ENCODE measurements at regions not wholly inside any gene's neighbourhood (a gene's known extent, or its start where the extent isn't known, plus 50 kb on each side); places are given as distances from the start of the nearest gene placed in this dataset.
A peak's percentile ranks its signal among the peaks of the same experiment; 100 is the strongest.

DNA sequence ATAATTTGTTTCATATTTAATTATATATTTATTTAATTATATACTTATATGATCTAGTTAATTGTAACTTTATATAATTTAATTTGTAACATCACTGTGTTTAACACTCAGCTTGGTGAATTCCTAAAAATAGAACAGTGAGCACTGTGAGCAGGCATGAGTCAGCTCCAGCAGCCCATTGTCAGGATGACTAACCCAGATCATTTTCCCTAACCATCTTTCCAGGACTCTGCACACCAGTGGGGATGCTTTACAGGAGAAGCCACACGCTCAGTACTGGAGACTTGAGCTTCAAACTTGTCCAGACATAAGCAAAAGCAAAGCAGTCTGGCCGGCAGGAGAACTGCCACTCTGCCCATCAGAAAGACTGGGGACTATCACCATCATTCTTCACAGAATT, 446.2 kb upstream of the TRPC7 start (continued):
- TF ChIP-seq IKZF3 (tag by site-specific recombination; IDR thresholded peaks at IDR 0.05) (no peak), ZNF677 (tag by site-specific recombination; IDR thresholded peaks at IDR 0.05) (no peak), TCF7L2 (IDR thresholded peaks at IDR 0.05; ENCODE audit: borderline replicate concordance, low read depth, low read length) (no peak), ZNF341 (tag by site-specific recombination; IDR thresholded peaks at IDR 0.05; ENCODE audit: low read depth) (no peak), ZNF623 (tag by site-specific recombination; IDR thresholded peaks at IDR 0.05) (no peak), ZNF394 (tag by site-specific recombination; IDR thresholded peaks at IDR 0.05; ENCODE audit: borderline replicate concordance) (no peak; the same call in none of the 2 replicates), ZNF600 (tag by site-specific recombination; IDR thresholded peaks at IDR 0.05) (peak; percentile 82), ZNF670 (tag by site-specific recombination; IDR thresholded peaks at IDR 0.05; ENCODE audit: low read depth) (no peak), ZNF433 (tag by site-specific recombination; IDR thresholded peaks at IDR 0.05; ENCODE audit: low read depth) (no peak), ZEB2 (tag by site-specific recombination; IDR thresholded peaks at IDR 0.05) (no peak), ZNF549 (tag by site-specific recombination; IDR thresholded peaks at IDR 0.05) (no peak), ZNF416 (tag by site-specific recombination; IDR thresholded peaks at IDR 0.05) (no peak), ZNF776 (tag by site-specific recombination; IDR thresholded peaks at IDR 0.05; ENCODE audit: borderline replicate concordance) (no peak), ZFP41 (tag by site-specific recombination; IDR thresholded peaks at IDR 0.05; ENCODE audit: borderline replicate concordance) (no peak), ZNF514 (tag by site-specific recombination; IDR thresholded peaks at IDR 0.05) (no peak), ZNF571 (tag by site-specific recombination; IDR thresholded peaks at IDR 0.05) (no peak), EGR2 (tag by site-specific recombination; IDR thresholded peaks at IDR 0.05; ENCODE audit: low read depth) (no peak), ZNF239 (tag by site-specific recombination; IDR thresholded peaks at IDR 0.05) (no peak), ZNF184 (tag by site-specific recombination; IDR thresholded peaks at IDR 0.05) (peak; percentile 74; the same call in 1 of the 2 replicates), ZNF785 (tag by site-specific recombination; IDR thresholded peaks at IDR 0.05) (no peak), ZNF561 (tag by site-specific recombination; IDR thresholded peaks at IDR 0.05; ENCODE audit: borderline replicate concordance) (no peak), ZSCAN23 (tag by site-specific recombination; IDR thresholded peaks at IDR 0.05) (no peak), SP7 (tag by site-specific recombination; IDR thresholded peaks at IDR 0.05) (0 out of 2 replicates have a peak, but pooled peaks have one; percentile 17), GLI2 (tag by site-specific recombination; IDR thresholded peaks at IDR 0.05; ENCODE audit: borderline replicate concordance, low read depth) (no peak), ZNF157 (tag by site-specific recombination; IDR thresholded peaks at IDR 0.05) (no peak), ZNF175 (tag by site-specific recombination; IDR thresholded peaks at IDR 0.05) (no peak), KLF1 (tag by site-specific recombination; IDR thresholded peaks at IDR 0.05) (no peak), ZNF777 (tag by site-specific recombination; IDR thresholded peaks at IDR 0.05; ENCODE audit: borderline replicate concordance) (no peak), ZNF530 (tag by site-specific recombination; IDR thresholded peaks at IDR 0.05; ENCODE audit: low read depth) (no peak), MZF1 (tag by site-specific recombination; IDR thresholded peaks at IDR 0.05; ENCODE audit: borderline replicate concordance) (peak; percentile 79; the same call in 1 of the 2 replicates), ZIC2 (tag by site-specific recombination; IDR thresholded peaks at IDR 0.05) (no peak)
- TF ChIP-seq, protein P1, sequence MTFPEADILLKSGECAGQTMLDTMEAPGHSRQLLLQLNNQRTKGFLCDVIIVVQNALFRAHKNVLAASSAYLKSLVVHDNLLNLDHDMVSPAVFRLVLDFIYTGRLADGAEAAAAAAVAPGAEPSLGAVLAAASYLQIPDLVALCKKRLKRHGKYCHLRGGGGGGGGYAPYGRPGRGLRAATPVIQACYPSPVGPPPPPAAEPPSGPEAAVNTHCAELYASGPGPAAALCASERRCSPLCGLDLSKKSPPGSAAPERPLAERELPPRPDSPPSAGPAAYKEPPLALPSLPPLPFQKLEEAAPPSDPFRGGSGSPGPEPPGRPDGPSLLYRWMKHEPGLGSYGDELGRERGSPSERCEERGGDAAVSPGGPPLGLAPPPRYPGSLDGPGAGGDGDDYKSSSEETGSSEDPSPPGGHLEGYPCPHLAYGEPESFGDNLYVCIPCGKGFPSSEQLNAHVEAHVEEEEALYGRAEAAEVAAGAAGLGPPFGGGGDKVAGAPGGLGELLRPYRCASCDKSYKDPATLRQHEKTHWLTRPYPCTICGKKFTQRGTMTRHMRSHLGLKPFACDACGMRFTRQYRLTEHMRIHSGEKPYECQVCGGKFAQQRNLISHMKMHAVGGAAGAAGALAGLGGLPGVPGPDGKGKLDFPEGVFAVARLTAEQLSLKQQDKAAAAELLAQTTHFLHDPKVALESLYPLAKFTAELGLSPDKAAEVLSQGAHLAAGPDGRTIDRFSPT (tag by site-specific recombination; IDR thresholded peaks at IDR 0.05), result no peak
- TF ChIP-seq, protein P2, sequence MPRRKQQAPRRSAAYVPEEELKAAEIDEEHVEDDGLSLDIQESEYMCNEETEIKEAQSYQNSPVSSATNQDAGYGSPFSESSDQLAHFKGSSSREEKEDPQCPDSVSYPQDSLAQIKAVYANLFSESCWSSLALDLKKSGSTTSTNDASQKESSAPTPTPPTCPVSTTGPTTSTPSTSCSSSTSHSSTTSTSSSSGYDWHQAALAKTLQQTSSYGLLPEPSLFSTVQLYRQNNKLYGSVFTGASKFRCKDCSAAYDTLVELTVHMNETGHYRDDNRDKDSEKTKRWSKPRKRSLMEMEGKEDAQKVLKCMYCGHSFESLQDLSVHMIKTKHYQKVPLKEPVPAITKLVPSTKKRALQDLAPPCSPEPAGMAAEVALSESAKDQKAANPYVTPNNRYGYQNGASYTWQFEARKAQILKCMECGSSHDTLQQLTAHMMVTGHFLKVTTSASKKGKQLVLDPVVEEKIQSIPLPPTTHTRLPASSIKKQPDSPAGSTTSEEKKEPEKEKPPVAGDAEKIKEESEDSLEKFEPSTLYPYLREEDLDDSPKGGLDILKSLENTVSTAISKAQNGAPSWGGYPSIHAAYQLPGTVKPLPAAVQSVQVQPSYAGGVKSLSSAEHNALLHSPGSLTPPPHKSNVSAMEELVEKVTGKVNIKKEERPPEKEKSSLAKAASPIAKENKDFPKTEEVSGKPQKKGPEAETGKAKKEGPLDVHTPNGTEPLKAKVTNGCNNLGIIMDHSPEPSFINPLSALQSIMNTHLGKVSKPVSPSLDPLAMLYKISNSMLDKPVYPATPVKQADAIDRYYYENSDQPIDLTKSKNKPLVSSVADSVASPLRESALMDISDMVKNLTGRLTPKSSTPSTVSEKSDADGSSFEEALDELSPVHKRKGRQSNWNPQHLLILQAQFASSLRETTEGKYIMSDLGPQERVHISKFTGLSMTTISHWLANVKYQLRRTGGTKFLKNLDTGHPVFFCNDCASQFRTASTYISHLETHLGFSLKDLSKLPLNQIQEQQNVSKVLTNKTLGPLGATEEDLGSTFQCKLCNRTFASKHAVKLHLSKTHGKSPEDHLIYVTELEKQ (tag by site-specific recombination; IDR thresholded peaks at IDR 0.05; ENCODE audit: borderline replicate concordance), result no peak
- TF ChIP-seq, protein P3, sequence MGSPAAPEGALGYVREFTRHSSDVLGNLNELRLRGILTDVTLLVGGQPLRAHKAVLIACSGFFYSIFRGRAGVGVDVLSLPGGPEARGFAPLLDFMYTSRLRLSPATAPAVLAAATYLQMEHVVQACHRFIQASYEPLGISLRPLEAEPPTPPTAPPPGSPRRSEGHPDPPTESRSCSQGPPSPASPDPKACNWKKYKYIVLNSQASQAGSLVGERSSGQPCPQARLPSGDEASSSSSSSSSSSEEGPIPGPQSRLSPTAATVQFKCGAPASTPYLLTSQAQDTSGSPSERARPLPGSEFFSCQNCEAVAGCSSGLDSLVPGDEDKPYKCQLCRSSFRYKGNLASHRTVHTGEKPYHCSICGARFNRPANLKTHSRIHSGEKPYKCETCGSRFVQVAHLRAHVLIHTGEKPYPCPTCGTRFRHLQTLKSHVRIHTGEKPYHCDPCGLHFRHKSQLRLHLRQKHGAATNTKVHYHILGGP (tag by site-specific recombination; IDR thresholded peaks at IDR 0.05), result no peak; the same call in 1 of the 2 replicates
- TF ChIP-seq, protein P4, sequence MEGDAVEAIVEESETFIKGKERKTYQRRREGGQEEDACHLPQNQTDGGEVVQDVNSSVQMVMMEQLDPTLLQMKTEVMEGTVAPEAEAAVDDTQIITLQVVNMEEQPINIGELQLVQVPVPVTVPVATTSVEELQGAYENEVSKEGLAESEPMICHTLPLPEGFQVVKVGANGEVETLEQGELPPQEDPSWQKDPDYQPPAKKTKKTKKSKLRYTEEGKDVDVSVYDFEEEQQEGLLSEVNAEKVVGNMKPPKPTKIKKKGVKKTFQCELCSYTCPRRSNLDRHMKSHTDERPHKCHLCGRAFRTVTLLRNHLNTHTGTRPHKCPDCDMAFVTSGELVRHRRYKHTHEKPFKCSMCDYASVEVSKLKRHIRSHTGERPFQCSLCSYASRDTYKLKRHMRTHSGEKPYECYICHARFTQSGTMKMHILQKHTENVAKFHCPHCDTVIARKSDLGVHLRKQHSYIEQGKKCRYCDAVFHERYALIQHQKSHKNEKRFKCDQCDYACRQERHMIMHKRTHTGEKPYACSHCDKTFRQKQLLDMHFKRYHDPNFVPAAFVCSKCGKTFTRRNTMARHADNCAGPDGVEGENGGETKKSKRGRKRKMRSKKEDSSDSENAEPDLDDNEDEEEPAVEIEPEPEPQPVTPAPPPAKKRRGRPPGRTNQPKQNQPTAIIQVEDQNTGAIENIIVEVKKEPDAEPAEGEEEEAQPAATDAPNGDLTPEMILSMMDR (tag by site-specific recombination; IDR thresholded peaks at IDR 0.05), result no peak

Measured in HEK293 (cell line).